SK-N-SH (cell line): ENCODE measurements at regions not wholly inside any gene's neighbourhood (a gene's known extent, or its start where the extent isn't known, plus 50 kb on each side); places are given as distances from the start of the nearest gene placed in this dataset.

Source experiments
- ELF1 ChIP-seq: IDR thresholded peaks from 2 replicates; pipeline ENCODE4 v1.4.0; 2012
- EP300 ChIP-seq, 2 experiments: IDR thresholded peaks; 2 replicates each; pipeline versions ENCODE4 v1.4.0 to v1.6.1; 2012; ENCODE audit warnings: borderline replicate concordance in 1 of 2, low read depth in 1 of 2, low read length in 1 of 2
- EZH2phosphoT487 ChIP-seq: fragments of 200-600 bp; sonication (generic); IDR thresholded peaks from 2 replicates; pipeline ENCODE4 v1.6.1; 2017; ENCODE audit warnings: low read depth, mixed run types, mild to moderate bottlenecking, antibody characterized with exemption, moderate library complexity, borderline replicate concordance
- FOXM1 ChIP-seq: IDR thresholded peaks from 2 replicates; pipeline ENCODE4 v1.4.0; 2012; ENCODE audit warnings: low read depth, mild to moderate bottlenecking
- GABPA ChIP-seq: IDR thresholded peaks from 2 replicates; pipeline ENCODE4 v1.4.0; 2012; ENCODE audit warnings: low read depth, mild to moderate bottlenecking
- USF1 ChIP-seq: IDR thresholded peaks from 2 replicates; pipeline ENCODE4 v1.4.0; 2012; ENCODE audit warnings: low read depth, borderline replicate concordance
- USF2 ChIP-seq: fragments of 150-350 bp; IDR thresholded peaks from 2 replicates; pipeline ENCODE4 v1.6.1; 2017; ENCODE audit warnings: antibody characterized with exemption, low read length, low read depth, borderline replicate concordance
- TF ChIP-seq, protein P1 (sequence below): fragments of 200-600 bp; sonication (generic); IDR thresholded peaks from 2 replicates; pipeline ENCODE4 v1.6.1; 2017; ENCODE audit warnings: antibody characterized with exemption, mild to moderate bottlenecking, moderate library complexity
- TF ChIP-seq, protein P2 (sequence below): IDR thresholded peaks from 2 replicates; pipeline ENCODE4 v1.6.1; 2012; ENCODE audit warnings: mild to moderate bottlenecking, low read depth, low read length, moderate library complexity

DNA sequence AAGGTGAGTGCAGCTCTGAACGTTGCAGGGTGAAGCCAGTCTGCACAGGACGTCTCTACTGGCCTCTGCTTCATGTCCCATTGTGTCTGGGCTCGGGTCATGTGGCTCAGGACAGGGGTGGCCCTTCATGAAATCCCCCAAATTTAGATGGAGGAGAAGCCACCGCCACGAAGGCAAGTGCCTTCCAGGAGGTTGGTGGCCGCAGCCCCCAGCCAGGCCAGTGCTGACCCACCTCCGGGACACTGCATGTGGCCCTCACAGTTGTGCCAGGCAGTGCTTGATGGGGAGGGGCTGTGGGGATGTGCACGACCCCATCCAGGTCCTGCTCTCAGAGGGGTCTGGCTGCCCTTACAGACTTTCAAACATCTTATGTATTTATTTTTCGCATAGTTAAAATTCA is 1311.1 kb downstream of the BRD1 start:
- TF ChIP-seq EP300 (IDR thresholded peaks at IDR 0.05; ENCODE audit: borderline replicate concordance in 1 of 2, low read depth in 1 of 2, low read length in 1 of 2), result no peak
- no peak for TF ChIP-seq USF1
- TF ChIP-seq USF2, result no peak
- TF ChIP-seq, protein P1, sequence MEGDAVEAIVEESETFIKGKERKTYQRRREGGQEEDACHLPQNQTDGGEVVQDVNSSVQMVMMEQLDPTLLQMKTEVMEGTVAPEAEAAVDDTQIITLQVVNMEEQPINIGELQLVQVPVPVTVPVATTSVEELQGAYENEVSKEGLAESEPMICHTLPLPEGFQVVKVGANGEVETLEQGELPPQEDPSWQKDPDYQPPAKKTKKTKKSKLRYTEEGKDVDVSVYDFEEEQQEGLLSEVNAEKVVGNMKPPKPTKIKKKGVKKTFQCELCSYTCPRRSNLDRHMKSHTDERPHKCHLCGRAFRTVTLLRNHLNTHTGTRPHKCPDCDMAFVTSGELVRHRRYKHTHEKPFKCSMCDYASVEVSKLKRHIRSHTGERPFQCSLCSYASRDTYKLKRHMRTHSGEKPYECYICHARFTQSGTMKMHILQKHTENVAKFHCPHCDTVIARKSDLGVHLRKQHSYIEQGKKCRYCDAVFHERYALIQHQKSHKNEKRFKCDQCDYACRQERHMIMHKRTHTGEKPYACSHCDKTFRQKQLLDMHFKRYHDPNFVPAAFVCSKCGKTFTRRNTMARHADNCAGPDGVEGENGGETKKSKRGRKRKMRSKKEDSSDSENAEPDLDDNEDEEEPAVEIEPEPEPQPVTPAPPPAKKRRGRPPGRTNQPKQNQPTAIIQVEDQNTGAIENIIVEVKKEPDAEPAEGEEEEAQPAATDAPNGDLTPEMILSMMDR, result no peak
- TF ChIP-seq, protein P2, sequence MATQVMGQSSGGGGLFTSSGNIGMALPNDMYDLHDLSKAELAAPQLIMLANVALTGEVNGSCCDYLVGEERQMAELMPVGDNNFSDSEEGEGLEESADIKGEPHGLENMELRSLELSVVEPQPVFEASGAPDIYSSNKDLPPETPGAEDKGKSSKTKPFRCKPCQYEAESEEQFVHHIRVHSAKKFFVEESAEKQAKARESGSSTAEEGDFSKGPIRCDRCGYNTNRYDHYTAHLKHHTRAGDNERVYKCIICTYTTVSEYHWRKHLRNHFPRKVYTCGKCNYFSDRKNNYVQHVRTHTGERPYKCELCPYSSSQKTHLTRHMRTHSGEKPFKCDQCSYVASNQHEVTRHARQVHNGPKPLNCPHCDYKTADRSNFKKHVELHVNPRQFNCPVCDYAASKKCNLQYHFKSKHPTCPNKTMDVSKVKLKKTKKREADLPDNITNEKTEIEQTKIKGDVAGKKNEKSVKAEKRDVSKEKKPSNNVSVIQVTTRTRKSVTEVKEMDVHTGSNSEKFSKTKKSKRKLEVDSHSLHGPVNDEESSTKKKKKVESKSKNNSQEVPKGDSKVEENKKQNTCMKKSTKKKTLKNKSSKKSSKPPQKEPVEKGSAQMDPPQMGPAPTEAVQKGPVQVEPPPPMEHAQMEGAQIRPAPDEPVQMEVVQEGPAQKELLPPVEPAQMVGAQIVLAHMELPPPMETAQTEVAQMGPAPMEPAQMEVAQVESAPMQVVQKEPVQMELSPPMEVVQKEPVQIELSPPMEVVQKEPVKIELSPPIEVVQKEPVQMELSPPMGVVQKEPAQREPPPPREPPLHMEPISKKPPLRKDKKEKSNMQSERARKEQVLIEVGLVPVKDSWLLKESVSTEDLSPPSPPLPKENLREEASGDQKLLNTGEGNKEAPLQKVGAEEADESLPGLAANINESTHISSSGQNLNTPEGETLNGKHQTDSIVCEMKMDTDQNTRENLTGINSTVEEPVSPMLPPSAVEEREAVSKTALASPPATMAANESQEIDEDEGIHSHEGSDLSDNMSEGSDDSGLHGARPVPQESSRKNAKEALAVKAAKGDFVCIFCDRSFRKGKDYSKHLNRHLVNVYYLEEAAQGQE, result no peak
- TF ChIP-seq FOXM1, result no peak
- TF ChIP-seq ELF1, result no peak
- no peak for TF ChIP-seq EZH2phosphoT487
- TF ChIP-seq GABPA, result no peak
